Stimulated activated naive CD4-positive, alpha-beta T cell (primary cell): ENCODE measurements at regions not wholly inside any gene's neighbourhood (a gene's known extent, or its start where the extent isn't known, plus 50 kb on each side); places are given as distances from the start of the nearest gene placed in this dataset.
"Not testable (repeated sequence)": the region's sequence is repeated elsewhere in the genome, so short reads cannot be mapped to it uniquely, and the experiment has no call there.

ENCODE experiments used
- DNase-seq, 6 experiments: peaks; one replicate each; lab custom pipeline; 2025; lab: John Stamatoyannopoulos, UW

- DNase-seq, result no peak
Measured at GRCh38 chr6:9307187-9307586, 871.8 kb upstream of the SLC35B3 start.

DNA sequence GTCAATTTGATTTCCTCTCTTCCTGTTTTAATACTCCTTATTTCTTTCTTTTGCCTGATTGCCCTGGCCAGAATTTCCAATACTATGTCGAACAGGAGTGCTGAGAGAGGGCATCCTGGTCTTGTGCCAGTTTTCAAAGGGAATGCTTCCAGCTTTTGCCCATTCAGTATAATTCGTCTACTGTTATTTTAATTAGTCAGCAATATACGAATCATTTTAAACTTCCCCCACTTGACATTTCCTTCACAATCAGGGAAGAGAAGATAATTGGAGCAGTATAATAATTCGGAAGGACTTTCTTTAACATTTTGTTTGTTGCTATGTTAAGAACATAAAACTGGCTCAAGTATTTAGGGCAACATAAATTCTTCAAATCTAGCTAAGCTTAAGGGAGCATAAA, 860.3 kb upstream of the SLC35B3 start:
- no peak for DNase-seq

- DNase-seq, result no peak
Measured at GRCh38 chr6:9292975-9293374, 857.6 kb upstream of the SLC35B3 start.

DNA sequence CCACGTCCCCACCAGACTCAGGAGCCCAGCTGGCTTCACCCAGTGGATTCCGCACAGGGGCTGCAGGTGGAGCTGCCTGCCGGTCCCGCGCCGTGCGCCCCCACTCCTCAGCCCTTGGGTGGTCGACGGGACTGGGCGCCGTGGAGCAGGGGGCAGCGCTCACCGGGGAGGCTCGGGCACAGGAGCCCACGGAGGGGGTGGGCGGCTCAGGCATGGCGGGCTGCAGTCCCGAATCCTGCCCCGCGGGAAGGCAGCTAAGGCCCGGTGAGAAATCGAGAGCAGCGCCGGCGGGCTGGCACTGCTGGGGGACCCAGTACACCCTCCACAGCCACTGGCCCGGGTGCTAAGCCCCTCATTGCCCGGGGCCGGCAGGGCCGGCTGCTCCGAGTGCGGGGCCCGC, 855.0 kb upstream of the SLC35B3 start:
- DNase-seq, result not testable (repeated sequence)

- no peak for DNase-seq
Measured at GRCh38 chr6:9272671-9273070, 837.3 kb upstream of the SLC35B3 start.

- no peak for DNase-seq
Measured at GRCh38 chr6:9266741-9267140, 831.4 kb upstream of the SLC35B3 start.

GRCh38 chr6:9257215-9257614, 821.9 kb upstream of the SLC35B3 start:
- no peak for DNase-seq

- no peak for DNase-seq
Measured at GRCh38 chr6:9254251-9254650, 818.9 kb upstream of the SLC35B3 start.

- no peak for DNase-seq
Measured at GRCh38 chr6:9252799-9253198, 817.5 kb upstream of the SLC35B3 start.

GRCh38 chr6:9250852-9251251, 815.5 kb upstream of the SLC35B3 start:
- no peak for DNase-seq

DNA sequence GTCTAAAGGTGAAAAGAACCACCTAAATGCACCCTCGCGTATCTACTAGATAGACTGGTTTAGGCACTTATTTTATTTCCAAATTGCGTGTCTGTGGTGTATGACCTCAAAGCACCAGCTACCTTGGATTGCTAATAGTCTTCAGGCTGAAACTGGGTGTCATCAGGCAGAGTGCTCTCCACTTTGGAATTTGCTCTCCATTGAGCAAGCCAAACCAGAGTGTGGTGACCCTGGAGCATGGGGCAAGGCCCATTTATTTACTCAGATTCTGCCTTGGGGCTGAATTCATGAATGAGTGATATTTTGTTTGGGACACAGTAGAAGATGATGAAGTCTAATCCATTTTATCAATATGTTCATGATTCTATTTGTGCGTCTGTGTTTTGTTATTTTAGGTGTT, 812.8 kb upstream of the SLC35B3 start:
- no peak for DNase-seq

- no peak for DNase-seq
Measured at GRCh38 chr6:9240861-9241260, 805.5 kb upstream of the SLC35B3 start.

DNA sequence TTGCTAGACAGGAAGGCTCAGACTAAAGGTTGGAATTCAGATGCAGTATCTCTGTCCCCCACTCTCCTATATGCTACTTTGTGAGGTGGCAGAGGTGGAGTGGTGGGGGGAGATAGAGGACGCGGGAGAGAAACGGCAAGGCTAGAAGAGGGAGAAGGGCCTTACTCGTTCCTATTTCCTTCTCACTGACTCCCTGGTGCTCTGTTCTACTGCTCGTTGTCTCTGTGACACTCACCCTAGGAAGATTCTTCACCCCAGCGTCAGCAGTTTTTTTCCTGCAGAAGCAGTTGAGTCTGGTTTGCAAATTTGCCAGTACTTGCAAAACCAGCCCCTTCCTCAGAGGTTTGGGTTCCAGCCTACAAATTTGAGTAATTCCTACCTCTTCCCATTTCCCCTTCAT, 801.1 kb upstream of the SLC35B3 start:
- DNase-seq, result no peak

- no peak for DNase-seq
Measured at GRCh38 chr6:9233686-9234085, 798.3 kb upstream of the SLC35B3 start.

- DNase-seq, result no peak
Measured at GRCh38 chr6:9233226-9233625, 797.9 kb upstream of the SLC35B3 start.

GRCh38 chr6:9225441-9225871, 790.1 kb upstream of the SLC35B3 start:
- no peak for DNase-seq

DNA sequence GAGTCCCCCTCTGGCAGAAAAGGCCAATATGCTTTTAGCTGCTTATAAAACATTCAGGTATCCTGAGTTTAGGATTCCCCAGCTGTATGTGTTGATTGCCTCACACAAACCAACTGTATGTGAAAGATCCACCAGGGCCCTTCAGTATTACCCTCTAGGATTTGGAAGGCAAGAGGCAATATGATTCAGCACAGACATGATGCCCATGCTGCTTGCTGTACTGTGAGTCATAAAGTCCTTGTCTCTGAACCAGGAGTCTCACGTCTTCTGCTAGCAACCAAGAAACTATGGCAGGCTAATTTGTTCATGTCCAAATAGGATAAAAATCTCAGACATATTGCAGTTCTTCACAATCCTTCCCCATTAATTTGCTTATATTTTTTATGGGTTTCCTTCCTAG, 789.2 kb upstream of the SLC35B3 start:
- no peak for DNase-seq

GRCh38 chr6:9213717-9214116, 778.4 kb upstream of the SLC35B3 start:
- DNase-seq, result not testable (repeated sequence)

DNA sequence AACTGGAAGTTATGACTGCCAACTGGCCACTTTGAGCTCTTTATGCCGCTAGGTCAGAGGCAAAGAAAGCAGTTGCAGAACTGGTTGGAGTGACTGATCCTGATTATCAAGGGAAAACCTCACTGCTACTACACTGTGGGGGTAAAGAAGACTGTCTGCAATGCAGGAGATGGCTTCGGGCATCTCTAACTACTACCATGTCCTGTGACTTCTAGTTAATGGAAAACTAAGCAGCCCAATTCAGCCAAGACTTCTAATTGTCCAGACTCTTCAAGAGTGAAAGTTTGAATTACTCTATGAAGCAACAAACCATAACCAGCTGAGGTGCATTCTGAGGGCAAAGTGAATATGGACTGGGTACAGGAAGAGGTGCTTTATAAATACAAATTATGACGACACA, 773.6 kb upstream of the SLC35B3 start:
- DNase-seq, result peak in 2 of 6 experiments; percentile 5 to 12

DNA sequence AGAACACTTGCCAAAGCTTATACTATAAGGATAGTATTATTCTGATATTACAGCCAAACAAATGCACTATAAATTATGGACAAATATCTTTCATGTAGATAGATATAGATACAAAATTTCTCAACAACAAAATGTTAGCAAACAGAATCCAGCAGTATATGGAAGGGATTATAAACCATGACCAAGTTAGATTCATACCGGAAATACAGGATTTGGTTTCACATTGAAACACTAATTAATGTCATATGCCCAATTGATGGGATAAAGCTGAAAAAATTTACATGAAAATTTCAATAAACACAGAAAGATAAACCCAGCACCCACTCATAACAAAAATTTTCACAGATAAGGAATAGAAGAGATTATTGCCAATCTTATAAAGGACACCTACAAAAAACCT, 770.3 kb upstream of the SLC35B3 start:
- DNase-seq, result no peak

DNA sequence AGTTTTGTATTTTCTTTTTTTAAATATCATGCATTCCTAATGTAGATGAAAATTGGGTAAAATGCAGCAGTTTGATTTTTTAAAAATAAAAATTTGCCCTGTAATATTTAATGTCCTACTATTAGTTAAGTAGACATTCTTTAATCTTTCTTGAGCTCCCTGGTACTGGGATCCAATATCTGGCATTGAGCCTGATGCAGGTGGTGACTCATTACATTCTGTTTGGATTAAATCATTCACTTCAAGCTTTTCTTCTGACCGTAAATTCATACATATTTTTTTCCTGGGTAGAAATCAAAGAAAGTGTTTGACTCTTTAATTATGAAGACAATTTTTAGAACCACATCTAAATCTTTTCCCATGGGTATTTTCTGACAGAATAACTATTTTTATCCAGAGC, 768.8 kb upstream of the SLC35B3 start:
- DNase-seq, result no peak

GRCh38 chr6:9200712-9201111, 765.4 kb upstream of the SLC35B3 start:
- no peak for DNase-seq

DNA sequence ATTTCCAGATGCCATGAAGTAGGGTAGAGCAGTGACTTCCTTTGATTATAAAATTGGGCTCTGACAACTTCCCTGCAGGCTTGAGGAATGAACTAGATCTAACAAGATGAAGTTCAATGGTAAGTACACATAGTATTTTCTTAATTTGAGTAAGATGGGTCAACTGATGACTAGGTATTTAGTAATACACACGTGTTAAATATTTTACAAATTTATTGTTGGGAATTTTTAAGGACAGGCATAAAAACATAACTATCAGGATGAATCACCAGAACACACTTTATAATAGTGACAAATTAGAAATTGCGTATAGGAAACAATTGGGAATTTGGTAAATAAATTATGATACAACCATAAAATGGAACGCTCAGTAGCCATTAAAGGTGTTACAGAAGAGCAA, 762.4 kb upstream of the SLC35B3 start:
- DNase-seq, result no peak

DNA sequence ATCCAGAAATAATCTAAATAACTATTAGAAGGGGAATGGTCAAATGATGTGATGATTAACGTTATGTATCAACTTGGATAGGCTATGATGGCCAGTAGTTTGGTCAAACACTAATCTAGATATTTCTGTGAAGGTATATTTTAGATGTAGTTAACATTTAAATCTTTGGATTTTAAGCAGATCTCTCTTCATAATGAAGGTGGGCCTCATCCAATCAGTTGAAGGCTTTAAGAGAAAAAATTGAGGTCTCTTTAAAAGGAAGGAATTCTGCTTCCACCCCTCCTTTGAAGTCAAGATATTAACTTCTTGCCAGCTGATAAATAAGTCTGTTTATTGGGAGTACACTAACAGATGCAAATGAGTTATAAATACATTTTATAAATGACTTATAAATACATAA, 760.0 kb upstream of the SLC35B3 start:
- no peak for DNase-seq

- no peak for DNase-seq
Measured at GRCh38 chr6:9192405-9192909, 757.1 kb upstream of the SLC35B3 start.
